ENCODE measurements at regions not wholly inside any gene's neighbourhood (a gene's known extent, or its start where the extent isn't known, plus 50 kb on each side); places are given as distances from the start of the nearest gene placed in this dataset.
"Not testable (repeated sequence)": the region's sequence is repeated elsewhere in the genome, so short reads cannot be mapped to it uniquely, and the experiment has no call there.

DNA sequence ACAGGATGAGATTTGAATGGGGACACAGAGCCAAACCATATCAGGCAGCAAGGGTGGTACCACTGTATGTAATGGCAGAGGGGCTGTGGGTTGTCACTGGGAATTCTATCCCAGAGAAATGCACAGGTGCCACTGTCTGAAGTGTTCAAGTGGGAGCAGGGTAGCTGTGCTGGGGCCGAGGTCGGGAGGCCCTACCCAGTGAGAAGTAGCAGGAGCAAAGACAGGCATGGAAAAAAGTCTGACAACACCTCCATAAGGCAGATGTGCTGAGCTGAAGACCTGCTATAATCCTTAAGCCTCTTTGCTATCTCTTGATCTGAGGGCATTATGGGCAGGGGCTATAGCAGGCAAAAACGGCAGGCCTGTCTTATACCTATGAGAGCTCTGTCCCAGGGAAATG is 86.9 kb upstream of the ANKRD20A1 start:
- TF ChIP-seq CTCF (IDR thresholded peaks at IDR 0.05; ENCODE audit: borderline replicate concordance, extremely low read depth, low read length, poor library complexity, severe bottlenecking); EZH2 (IDR thresholded peaks at IDR 0.05; ENCODE audit: borderline replicate concordance, low read depth, low read length, severe bottlenecking): not testable (repeated sequence)
